ENCODE measurements at regions not wholly inside any gene's neighbourhood (a gene's known extent, or its start where the extent isn't known, plus 50 kb on each side); places are given as distances from the start of the nearest gene placed in this dataset.

DNA sequence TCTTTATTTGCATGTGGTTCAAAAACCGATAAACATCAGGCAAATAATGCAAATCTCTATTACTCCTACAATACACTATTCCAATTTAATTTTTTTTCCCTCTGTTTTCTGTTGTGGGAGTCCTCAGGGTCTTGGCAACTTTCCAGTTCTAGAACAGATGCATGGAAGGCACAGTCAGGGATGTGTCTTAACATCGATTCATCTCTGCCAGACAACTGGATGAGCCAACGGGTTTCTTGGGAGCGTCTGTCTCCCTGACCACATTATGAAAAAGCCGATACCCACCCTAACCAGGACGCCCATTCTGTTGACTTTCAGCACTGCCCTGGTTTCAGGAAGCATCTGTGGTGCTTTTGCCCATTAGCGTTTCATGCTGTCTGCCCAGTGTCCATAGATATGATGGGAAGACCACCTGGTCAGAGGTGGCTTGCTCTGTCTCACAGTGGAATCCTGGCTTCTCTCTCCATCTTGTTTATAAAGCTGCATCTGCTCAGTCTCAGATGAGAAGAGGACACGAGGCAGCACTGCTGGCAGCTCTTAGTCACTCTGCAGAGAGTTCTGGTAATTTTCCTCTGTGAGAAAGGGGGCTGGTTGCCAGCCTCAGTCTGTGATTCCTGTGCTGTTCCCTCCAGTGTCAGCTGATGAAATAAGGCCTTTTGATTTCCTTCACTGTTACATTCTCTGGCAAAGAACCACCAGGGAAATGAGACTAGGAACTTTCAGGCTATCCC is 57.9 kb upstream of the KCNE4 start:
- in situ Hi-C loops (cut with HindIII; ENCODE audit: low sequenced_read_pairs), result no loop called here
- DNase-seq (ENCODE audit: low spot score), result peak; percentile 94

DNA sequence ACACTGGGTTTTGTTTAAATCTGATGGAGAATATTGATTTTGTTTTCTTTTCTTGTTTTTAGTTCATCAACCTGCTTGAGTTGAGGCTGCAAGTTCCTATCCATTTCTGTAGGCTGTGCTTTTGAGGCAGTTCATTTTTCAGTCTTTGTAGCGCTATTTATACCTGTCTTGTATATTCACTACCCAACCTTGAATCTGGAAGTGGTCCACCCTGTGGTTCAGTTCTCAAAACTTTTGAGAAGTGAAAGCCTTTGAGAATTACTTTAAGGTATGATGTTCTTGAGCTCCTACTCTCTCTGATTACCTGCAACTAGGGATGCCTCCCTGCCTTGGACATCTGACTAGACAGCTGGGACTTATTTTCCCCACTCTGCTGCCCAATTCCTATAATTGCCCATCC is 53.5 kb upstream of the KCNE4 start:
- DNase-seq (ENCODE audit: low spot score), result no peak
- in situ Hi-C loops (cut with HindIII; ENCODE audit: low sequenced_read_pairs), result no loop called here

DNA sequence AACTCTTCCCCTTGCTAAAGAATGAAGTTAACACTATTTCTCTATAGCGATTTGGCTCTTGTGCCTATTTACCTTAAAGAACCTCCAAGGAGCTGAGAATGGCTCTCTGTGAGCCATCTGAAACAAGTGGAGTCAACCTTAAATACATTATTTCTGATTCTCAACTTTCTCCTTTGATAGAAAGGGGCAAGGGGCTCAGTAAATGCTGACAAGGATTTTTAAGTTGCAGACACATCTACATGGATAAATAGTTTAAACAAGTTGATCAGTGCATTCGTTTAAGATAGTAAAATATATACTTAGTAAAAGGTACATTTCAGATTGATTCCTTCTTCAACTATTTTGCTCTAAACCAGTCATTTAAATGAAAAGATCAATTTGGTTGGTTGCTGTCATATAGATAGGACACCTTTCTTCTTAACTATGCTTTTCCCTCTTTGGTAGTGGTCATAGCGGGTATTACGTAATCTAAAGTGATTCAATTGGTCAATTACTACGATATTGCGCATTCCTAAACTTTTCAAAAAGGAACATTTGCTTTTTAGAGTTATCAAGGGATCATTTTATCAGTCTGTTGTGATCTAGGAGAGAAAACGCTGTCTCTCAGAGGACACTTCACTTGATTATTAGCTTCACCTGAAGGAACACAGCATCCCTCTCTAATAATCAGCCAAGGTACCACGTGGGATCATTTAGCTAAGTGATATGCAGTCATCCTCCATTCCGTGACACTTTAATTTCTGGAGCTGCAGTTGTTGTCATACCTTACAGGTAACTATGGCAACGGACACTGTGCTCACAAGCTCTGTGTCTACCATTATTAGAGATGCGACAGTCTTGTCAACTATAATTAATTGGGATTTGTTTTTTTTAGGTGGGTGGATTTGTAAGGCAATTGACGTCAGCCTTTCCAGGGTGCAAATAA is 50.9 kb upstream of the KCNE4 start:
- no peak for DNase-seq (ENCODE audit: low spot score)
- in situ Hi-C loops (cut with HindIII; ENCODE audit: low sequenced_read_pairs), result no loop called here

DNA sequence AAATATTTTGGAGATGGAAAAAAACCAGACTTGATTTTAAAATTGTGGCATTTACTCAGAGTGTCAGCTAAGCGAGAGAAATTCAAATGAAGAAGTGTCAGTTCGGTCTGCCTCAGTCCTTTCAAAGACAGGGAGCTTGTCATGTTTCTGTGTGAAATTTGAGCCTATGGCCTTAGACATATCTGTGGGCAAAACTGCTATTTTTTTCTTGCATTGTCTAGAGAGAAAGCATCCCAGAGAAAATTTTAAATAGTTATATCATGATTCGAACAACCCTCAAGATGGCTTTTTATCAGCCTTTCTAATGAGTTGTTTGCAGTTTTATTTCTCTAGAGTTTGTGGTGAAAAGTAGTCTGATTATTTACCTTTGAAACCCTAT is 50.2 kb upstream of the KCNE4 start:
- no peak for DNase-seq (ENCODE audit: low spot score)
- in situ Hi-C loops (cut with HindIII; ENCODE audit: low sequenced_read_pairs), result no loop called here

All from G401 (cell line).